ENCODE measurements at regions not wholly inside any gene's neighbourhood (a gene's known extent, or its start where the extent isn't known, plus 50 kb on each side); places are given as distances from the start of the nearest gene placed in this dataset.

- Mint-ChIP-seq H3K9me3 (no peaks in the 10 kb centered on the region), H3K36me3 (ENCODE audit: low read depth) (no peaks in the 10 kb centered on the region), H3K4me1 (peaks cover 26% of the 10 kb centered on the region), H3K27ac (peak overlapping the region in 2 of 3 experiments; percentile 19 to 25), H3K4me3 (peak overlapping the region in 1 of 3 experiments; percentile 0), H3K27me3 (ENCODE audit: low read depth) (no peaks in the 10 kb centered on the region)
- no peak for TF ChIP-seq CTCF (IDR thresholded peaks at IDR 0.05; ENCODE audit: unreplicated experiment in 3 of 3)
Observed at GRCh38 chrX:109952985-109953905, 49.7 kb upstream of the TMEM164 start.

Measured in nephron (organoid).